OCI-LY7 (cell line): ENCODE measurements at regions not wholly inside any gene's neighbourhood (a gene's known extent, or its start where the extent isn't known, plus 50 kb on each side); places are given as distances from the start of the nearest gene placed in this dataset.

Experiments used
- BruUV-seq: library from RNA; stranded (reverse); fragments of 400-500 nt; replicated peaks from 2 replicates; lab custom pipeline; 2021; lab: Mats Ljungman, UMichigan
- CTCF ChIA-PET: fragments of 300-600 bp; sonication (Branson Sonifier 250); formaldehyde crosslinking; loops from one replicate; lab custom pipeline; 2022; ENCODE audit warnings: antibody characterized with exemption; ENCODE audit not compliant: unreplicated experiment; lab: Charles Lee
- POLR2A ChIA-PET: fragments of 300-600 bp; sonication (Branson Sonifier 250); formaldehyde crosslinking; loops from one replicate; lab custom pipeline; 2022; ENCODE audit warnings: antibody characterized with exemption; lab: Charles Lee
- DNase-seq: peaks from one replicate; pipeline ENCODE4 v3.0.0-alpha.2; 2015; ENCODE audit warnings: low spot score
- H2AFZ ChIP-seq: fragments of 200-600 bp; sonication (generic), shearing (Covaris generic); 2 replicates; pipeline ENCODE4 v1.6.1; 2014; ENCODE audit warnings: mild to moderate bottlenecking, antibody characterized with exemption, low read length, moderate library complexity
- H3K27ac ChIP-seq: fragments of 200-600 bp; sonication (generic); 2 replicates; pipeline ENCODE4 v1.5.1; 2014; ENCODE audit warnings: mixed run types, low read depth, mild to moderate bottlenecking, moderate library complexity, low read length, inconsistent platforms; ENCODE audit not compliant: poor library complexity, severe bottlenecking
- H3K36me3 ChIP-seq: fragments of 200-600 bp; sonication (generic); 2 replicates; pipeline ENCODE4 v1.6.1; 2014; ENCODE audit warnings: mild to moderate bottlenecking, antibody characterized with exemption, low read length, moderate library complexity, mixed read lengths; ENCODE audit not compliant: insufficient read depth
- H3K4me1 ChIP-seq: fragments of 200-600 bp; sonication (generic); 2 replicates; pipeline ENCODE4 v1.5.1; 2014; ENCODE audit warnings: mild to moderate bottlenecking, low read length; ENCODE audit not compliant: insufficient read depth, poor library complexity, severe bottlenecking
- H3K4me2 ChIP-seq: fragments of 200-600 bp; sonication (generic); 2 replicates; pipeline ENCODE4 v1.6.1; 2014; ENCODE audit warnings: mild to moderate bottlenecking, low read length
- H3K4me3 ChIP-seq: fragments of 200-600 bp; sonication (generic); 2 replicates; pipeline ENCODE4 v1.5.1; 2014; ENCODE audit warnings: mild to moderate bottlenecking, low read depth, low read length; ENCODE audit not compliant: poor library complexity, severe bottlenecking
- H3K79me2 ChIP-seq: fragments of 200-600 bp; sonication (generic); 2 replicates; pipeline ENCODE4 v1.6.1; 2016; ENCODE audit warnings: low read depth, mild to moderate bottlenecking, low read length, moderate library complexity, mixed read lengths; ENCODE audit not compliant: insufficient read depth
- H3K9me2 ChIP-seq: fragments of 200-600 bp; sonication (generic); 2 replicates; pipeline ENCODE4 v1.6.1; 2016; ENCODE audit warnings: mild to moderate bottlenecking, low read length, mixed read lengths; ENCODE audit not compliant: insufficient read depth
- H3K9me3 ChIP-seq: fragments of 200-600 bp; sonication (generic); 2 replicates; pipeline ENCODE4 v1.6.1; 2014; ENCODE audit warnings: mild to moderate bottlenecking, mixed run types, low read length, mixed read lengths
- H4K20me1 ChIP-seq: fragments of 200-600 bp; sonication (generic); 2 replicates; pipeline ENCODE4 v1.6.1; 2014; ENCODE audit warnings: mild to moderate bottlenecking, antibody characterized with exemption, low read length, moderate library complexity, mixed read lengths; ENCODE audit not compliant: insufficient read depth
- CTCF ChIP-seq: fragments of 200-600 bp; sonication (generic); conservative IDR thresholded peaks from 2 replicates; pipeline ENCODE4 v1.5.1; 2014; ENCODE audit warnings: mild to moderate bottlenecking, antibody characterized with exemption, low read length, moderate library complexity, mixed read lengths
- EZH2phosphoT487 ChIP-seq: fragments of 200-600 bp; sonication (generic); IDR thresholded peaks from 2 replicates; pipeline ENCODE4 v1.6.1; 2018; ENCODE audit warnings: low read depth, borderline replicate concordance, mild to moderate bottlenecking, mixed run types, antibody characterized with exemption, low read length, moderate library complexity, mixed read lengths
- intact Hi-C: fragments of 100-400 bp; cut with micrococcal nuclease; formaldehyde crosslinking; loops from one replicate; pipeline ENCODE4 v1.10.0; 2022; ENCODE audit not compliant: unreplicated experiment

DNA sequence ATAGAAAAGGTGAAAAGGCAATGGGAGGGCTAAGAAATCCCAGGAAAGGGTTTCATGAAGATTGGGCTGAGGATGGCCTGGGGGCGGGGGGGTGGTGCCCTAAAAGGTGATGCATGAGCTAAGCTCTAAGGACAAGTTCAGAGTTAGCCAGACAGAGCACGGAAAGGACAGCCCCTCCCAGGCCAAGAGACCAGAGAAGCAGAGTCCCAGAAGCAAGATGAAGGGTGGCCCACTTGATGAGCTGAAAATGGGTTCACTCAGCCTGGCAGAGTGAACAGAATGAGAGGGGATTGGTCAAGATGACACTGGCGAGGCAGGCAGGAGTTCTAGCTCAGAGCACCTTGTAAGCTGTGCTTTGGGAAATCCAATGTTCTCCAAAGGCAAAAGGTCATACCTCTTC is 89.4 kb upstream of the GPR26 start:
- H4K20me1 ChIP-seq, result no peaks in the 10 kb centered on the region
- H3K9me2 ChIP-seq, result no peaks in the 10 kb centered on the region
- H2AFZ ChIP-seq, result no peak overlapping the region
- intact Hi-C loops, result no loop called here
- no peaks in the 10 kb centered on the region for H3K4me1 ChIP-seq
- no peaks in the 10 kb centered on the region for H3K79me2 ChIP-seq
- no peaks in the 10 kb centered on the region for H3K9me3 ChIP-seq
- no peak for DNase-seq
- no peaks in the 10 kb centered on the region for H3K36me3 ChIP-seq
- ChIA-PET POLR2A (interaction anchor here (0.6 kb wide), 1 partner anchor 14 kb away, joined by 3 read pairs; no protein-coding TSS in a partner anchor), CTCF (no interaction called here)
- no peak overlapping the region for H3K4me2 ChIP-seq
- TF ChIP-seq EZH2phosphoT487 (no peak), CTCF (no peak)
- H3K4me3 ChIP-seq, result no peak overlapping the region
- H3K27ac ChIP-seq, result no peak overlapping the region
- no TSS peak for BruUV-seq

DNA sequence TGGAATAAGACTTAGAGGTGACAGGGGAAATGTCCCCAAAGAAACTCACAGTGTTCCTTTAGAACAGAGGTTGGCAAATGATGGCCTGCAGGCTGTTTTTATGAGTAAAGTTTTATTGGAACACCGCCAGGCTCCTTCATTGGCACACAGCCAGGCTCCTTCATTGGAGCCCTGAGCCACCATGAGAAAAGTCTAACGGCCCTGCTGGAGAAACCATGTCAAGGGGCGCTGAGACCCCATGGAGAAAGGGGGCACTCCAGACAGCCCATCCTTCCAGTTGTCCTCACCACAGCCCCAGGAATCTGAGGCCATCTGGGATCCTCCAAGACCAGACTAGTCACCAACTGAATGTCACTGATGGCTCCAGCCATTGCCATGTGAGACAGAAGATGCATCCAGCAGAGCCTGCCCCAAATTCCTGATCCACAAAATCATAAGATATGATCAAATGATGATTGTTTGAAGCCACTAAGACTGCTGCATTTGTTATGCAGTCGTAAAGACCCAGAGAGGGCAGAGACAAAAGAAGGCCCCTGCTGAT is 88.2 kb upstream of the GPR26 start:
- BruUV-seq, result no TSS peak
- ChIA-PET POLR2A (no interaction called here), CTCF (no interaction called here)
- H3K4me3 ChIP-seq, result no peak overlapping the region
- no peaks in the 10 kb centered on the region for H3K9me3 ChIP-seq
- H3K4me2 ChIP-seq, result no peak overlapping the region
- H3K27ac ChIP-seq, result no peak overlapping the region
- H2AFZ ChIP-seq, result no peak overlapping the region
- no peaks in the 10 kb centered on the region for H4K20me1 ChIP-seq
- DNase-seq, result no peak
- H3K79me2 ChIP-seq, result no peaks in the 10 kb centered on the region
- no peaks in the 10 kb centered on the region for H3K36me3 ChIP-seq
- intact Hi-C loops, result no loop called here
- H3K9me2 ChIP-seq, result no peaks in the 10 kb centered on the region
- TF ChIP-seq EZH2phosphoT487, result no peak
- TF ChIP-seq CTCF, result no peak
- no peaks in the 10 kb centered on the region for H3K4me1 ChIP-seq

GRCh38 chr10:123578721-123579120 is 87.4 kb upstream of the GPR26 start:
- DNase-seq, result no peak
- Histone ChIP-seq H3K9me2 (no peaks in the 10 kb centered on the region), H2AFZ (no peak overlapping the region), H3K36me3 (no peaks in the 10 kb centered on the region), H3K9me3 (no peaks in the 10 kb centered on the region), H3K4me1 (no peaks in the 10 kb centered on the region), H3K79me2 (no peaks in the 10 kb centered on the region), H3K4me3 (no peak overlapping the region), H3K4me2 (no peak overlapping the region), H4K20me1 (no peaks in the 10 kb centered on the region), H3K27ac (no peak overlapping the region)
- intact Hi-C loops, result no loop called here
- no TSS peak for BruUV-seq
- POLR2A ChIA-PET, result no interaction called here
- CTCF ChIA-PET, result interaction anchor here (0.6 kb wide), 1 partner anchor 21 kb away, joined by 3 read pairs; no protein-coding TSS in a partner anchor
- TF ChIP-seq EZH2phosphoT487 (no peak), CTCF (no peak)
